HepG2 (cell line): ENCODE measurements at regions not wholly inside any gene's neighbourhood (a gene's known extent, or its start where the extent isn't known, plus 50 kb on each side); places are given as distances from the start of the nearest gene placed in this dataset.

Source experiments
- ATAC-seq: fragments of 200-7000 bp; cut with Tn5 transposase; 3 replicates; pipeline ENCODE4 v1.9.1; 2020; ENCODE audit warnings: mild to moderate bottlenecking, moderate library complexity
- BruUV-seq: library from RNA; stranded (reverse); fragments of 400-500 nt; replicated peaks from 2 replicates; lab custom pipeline; 2021; lab: Mats Ljungman, UMichigan
- CTCF ChIA-PET: fragments of 300-600 bp; formaldehyde crosslinking; extraction: SDS; loops from one replicate; lab custom pipeline; 2021; ENCODE audit warnings: low total read pairs, inconsistent platforms, low intra/inter-chr PET ratio; lab: Yijun Ruan, JAX
- POLR2A ChIA-PET: fragments of 350-600 bp; sonication (Branson Sonifier 250); formaldehyde crosslinking; loops from one replicate; lab custom pipeline; 2020; ENCODE audit warnings: antibody characterized with exemption, inconsistent platforms; lab: Yijun Ruan, JAX
- DNase-seq: peaks from one replicate; pipeline ENCODE4 v3.0.0-alpha.2; 2015; ENCODE audit warnings: low spot score
- FAIRE-seq: peaks from 3 replicates; lab custom pipeline; 2011; peaks lifted over from hg19 to GRCh38; lab: Jason Lieb, UNC
- H2AFZ ChIP-seq: one replicate; pipeline ENCODE4 v1.6.1; 2011; ENCODE audit warnings: low read length, inconsistent platforms
- H3K27ac ChIP-seq: fragments of 300-600 bp; 3 replicates; pipeline ENCODE4 v1.8.0; 2011; ENCODE audit warnings: mixed run types, mild to moderate bottlenecking, mixed read lengths, low read length, inconsistent platforms; ENCODE audit not compliant: insufficient read depth; ENCODE audit errors: extremely low read length
- H3K27me3 ChIP-seq, 2 experiments: fragments of 200-600 bp in 1 of 2; 2 replicates in 1 of 2; 3 replicates in 1 of 2; pipeline versions ENCODE4 v1.6.0 to v1.8.0; 2011; ENCODE audit warnings: low read length in 2 of 2, mild to moderate bottlenecking in 2 of 2, moderate library complexity in 2 of 2, inconsistent platforms in 1 of 2; ENCODE audit not compliant: insufficient read depth in 2 of 2, control insufficient read depth in 1 of 2
- H3K36me3 ChIP-seq, 2 experiments: fragments of 200-600 bp in 1 of 2; replicated peaks in 1 of 2; 2 replicates in 1 of 2; 3 replicates in 1 of 2; pipeline versions ENCODE4 v1.5.1 to v1.8.0; 2011; ENCODE audit warnings: low read length in 2 of 2, inconsistent platforms in 1 of 2; ENCODE audit not compliant: insufficient read depth in 2 of 2, control insufficient read depth in 1 of 2
- H3K4me1 ChIP-seq: 2 replicates; pipeline ENCODE4 v1.5.1; 2012; ENCODE audit warnings: low read length, inconsistent platforms; ENCODE audit not compliant: insufficient read depth
- H3K4me2 ChIP-seq: 2 replicates; pipeline ENCODE4 v1.6.0; 2011; ENCODE audit warnings: low read depth, low read length, inconsistent platforms
- H3K4me3 ChIP-seq, 3 experiments: fragments of 200-600 bp in 1 of 3; sonication (generic), shearing (Covaris generic) in 1 of 3; replicated peaks in 1 of 3; 2 replicates each; pipeline ENCODE4 v1.5.1; 2011 to 2016; ENCODE audit warnings: low read length in 3 of 3, inconsistent platforms in 2 of 3, low read depth in 2 of 3, mild to moderate bottlenecking in 2 of 3, control low read depth in 1 of 3, mixed read lengths in 1 of 3; ENCODE audit not compliant: insufficient read depth in 1 of 3
- H3K79me2 ChIP-seq: one replicate; pipeline ENCODE4 v1.6.1; 2011; ENCODE audit warnings: low read length, inconsistent platforms; ENCODE audit not compliant: insufficient read depth
- H3K9ac ChIP-seq: 2 replicates; pipeline ENCODE4 v1.6.0; 2011; ENCODE audit warnings: mild to moderate bottlenecking, low read depth, low read length, inconsistent platforms; ENCODE audit not compliant: insufficient read depth
- H3K9me3 ChIP-seq: 2 replicates; pipeline ENCODE4 v1.5.1; 2012; ENCODE audit warnings: mild to moderate bottlenecking, low read length
- H4K20me1 ChIP-seq: 2 replicates; pipeline ENCODE4 v1.6.0; 2011; ENCODE audit warnings: inconsistent platforms, mild to moderate bottlenecking, low read length, moderate library complexity; ENCODE audit not compliant: insufficient read depth
- CEBPB ChIP-seq: IDR thresholded peaks from 2 replicates; pipeline ENCODE4 v1.6.1; 2011; ENCODE audit warnings: low read depth, low read length, improper control_type of control experiment, borderline replicate concordance
- CEBPZ ChIP-seq: IDR thresholded peaks from 2 replicates; pipeline ENCODE4 v1.6.1; 2012; ENCODE audit warnings: low read length, improper control_type of control experiment
- DNMT3B ChIP-seq: conservative IDR thresholded peaks from 2 replicates; pipeline ENCODE4 v1.6.1; 2016; ENCODE audit warnings: missing biosample characterization, control low read depth
- DR1 ChIP-seq: sonication (generic); formaldehyde crosslinking; IDR thresholded peaks from 2 replicates; pipeline ENCODE4 v1.8.0; 2021; ENCODE audit warnings: mild to moderate bottlenecking, missing genetic modification reagents, inconsistent platforms
- IKZF5 ChIP-seq: IDR thresholded peaks from 2 replicates; pipeline ENCODE4 v1.6.1; 2018; ENCODE audit warnings: missing genetic modification reagents, mild to moderate bottlenecking, missing compliant biosample characterization
- KLF12 ChIP-seq: sonication (generic); formaldehyde crosslinking; IDR thresholded peaks from 2 replicates; pipeline ENCODE4 v1.4.0; 2020; ENCODE audit warnings: missing genetic modification reagents, borderline replicate concordance
- MBNL3 ChIP-seq: fragments of 250-450 bp; sonication (Bioruptor Pico); conservative IDR thresholded peaks from 2 replicates; pipeline ENCODE4 v1.8.0; 2022; ENCODE audit warnings: mild to moderate bottlenecking, inconsistent platforms
- MIXL1 ChIP-seq: IDR thresholded peaks from 2 replicates; pipeline ENCODE4 v1.6.1; 2016
- MLX ChIP-seq: IDR thresholded peaks from 2 replicates; pipeline ENCODE4 v1.6.1; 2016
- MXD1 ChIP-seq: sonication (generic); formaldehyde crosslinking; IDR thresholded peaks from 2 replicates; pipeline ENCODE4 v1.4.0; 2020; ENCODE audit warnings: mild to moderate bottlenecking, missing genetic modification reagents
- NKX3-1 ChIP-seq: sonication (generic); formaldehyde crosslinking; IDR thresholded peaks from 2 replicates; pipeline ENCODE4 v1.5.0; 2020; ENCODE audit warnings: missing genetic modification reagents
- PREB ChIP-seq: sonication (generic); formaldehyde crosslinking; IDR thresholded peaks from 2 replicates; pipeline ENCODE4 v1.4.0; 2020; ENCODE audit warnings: missing genetic modification reagents
- SPEN ChIP-seq: sonication (generic); formaldehyde crosslinking; IDR thresholded peaks from 2 replicates; pipeline ENCODE4 v1.5.1; 2020; ENCODE audit warnings: low read depth, mild to moderate bottlenecking, missing genetic modification reagents
- TAF1 ChIP-seq: sonication (generic); formaldehyde crosslinking; IDR thresholded peaks from 2 replicates; pipeline ENCODE4 v1.4.0; 2020; ENCODE audit warnings: missing genetic modification reagents
- TMF1 ChIP-seq: sonication (generic); formaldehyde crosslinking; IDR thresholded peaks from 2 replicates; pipeline ENCODE4 v1.8.1; 2022; ENCODE audit warnings: low read depth, missing genetic modification reagents
- TOE1 ChIP-seq: sonication (generic); formaldehyde crosslinking; IDR thresholded peaks from 2 replicates; pipeline ENCODE4 v1.4.0; 2020; ENCODE audit warnings: mild to moderate bottlenecking, missing genetic modification reagents
- ZNF101 ChIP-seq: sonication (generic); formaldehyde crosslinking; IDR thresholded peaks from 2 replicates; pipeline ENCODE4 v1.4.0; 2020; ENCODE audit warnings: mild to moderate bottlenecking, low read depth, missing genetic modification reagents, borderline replicate concordance
- ZNF12 ChIP-seq: sonication (generic); formaldehyde crosslinking; IDR thresholded peaks from 2 replicates; pipeline ENCODE4 v1.5.0; 2020; ENCODE audit warnings: missing genetic modification reagents
- ZNF121 ChIP-seq: sonication (generic); formaldehyde crosslinking; IDR thresholded peaks from 2 replicates; pipeline ENCODE4 v1.5.0; 2020; ENCODE audit warnings: mild to moderate bottlenecking, missing genetic modification reagents
- ZSCAN9 ChIP-seq: IDR thresholded peaks from 2 replicates; pipeline ENCODE4 v1.6.1; 2016; ENCODE audit warnings: borderline replicate concordance
- WGBS: methylation state at CpG from one replicate; pipeline ENCODE4 v1.1.6; 2017; ENCODE audit warnings: low lambda C conversion rate; 5-methylcytosine and 5-hydroxymethylcytosine counted together
- in situ Hi-C: cut with HindIII; loops from 2 replicates; pipeline ENCODE4 v1.10.0; 2017; ENCODE audit warnings: low pct_unique_long_range_greater_than_20kb; ENCODE audit not compliant: extremely low pct_ligation_motif_present
- intact Hi-C: fragments of 100-400 bp; cut with micrococcal nuclease; formaldehyde crosslinking; loops from one replicate; pipeline ENCODE4 v1.10.0; 2022; ENCODE audit not compliant: unreplicated experiment

- TF ChIP-seq TMF1, result no peak
- no peak for TF ChIP-seq ZSCAN9
- TF ChIP-seq ZNF12 (CRISPR knock-in tag), result no peak
- TF ChIP-seq ZNF101 (CRISPR knock-in tag), result no peak
- no peak for TF ChIP-seq KLF12 (CRISPR knock-in tag)
Observed at GRCh38 chr4:4675641-4676040, 133.8 kb upstream of the STX18 start (continued).

GRCh38 chr4:4675051-4675581 lies 133.3 kb upstream of the STX18 start:
- ChIA-PET CTCF (no interaction called here), POLR2A (no interaction called here)
- no peak for FAIRE-seq
- in situ Hi-C loops (no loop called here), intact Hi-C loops (no loop called here)
- no peak for ATAC-seq
- H3K4me1 ChIP-seq, result peaks cover 31% of the 10 kb centered on the region
- WGBS, result 89% methylated on average over 3 of the region's 3 CpGs
- no peaks in the 10 kb centered on the region; a peak in 1 of 5 replicates for H3K27me3 ChIP-seq
- no peak for DNase-seq
- no peak overlapping the region for H2AFZ ChIP-seq
- no peak overlapping the region for H3K4me3 ChIP-seq
- H3K9me3 ChIP-seq, result no peaks in the 10 kb centered on the region
- H3K79me2 ChIP-seq, result no peaks in the 10 kb centered on the region
- H3K9ac ChIP-seq, result no peak overlapping the region
- BruUV-seq, result no TSS peak
- H4K20me1 ChIP-seq, result no peaks in the 10 kb centered on the region
- H3K36me3 ChIP-seq, result no peaks in the 10 kb centered on the region
- no peak overlapping the region for H3K4me2 ChIP-seq
- no peak overlapping the region for H3K27ac ChIP-seq
- TF ChIP-seq MBNL3 (CRISPR knock-in tag) (no peak), MIXL1 (CRISPR knock-in tag) (no peak), MLX (CRISPR knock-in tag) (no peak), TOE1 (CRISPR knock-in tag) (no peak), NKX3-1 (no peak), SPEN (CRISPR knock-in tag) (no peak), IKZF5 (CRISPR knock-in tag) (no peak), PREB (CRISPR knock-in tag) (no peak), DR1 (CRISPR knock-in tag) (no peak), CEBPZ (no peak), TMF1 (no peak), CEBPB (no peak), ZNF121 (CRISPR knock-in tag) (no peak), TAF1 (no peak), MXD1 (CRISPR knock-in tag) (no peak), DNMT3B (CRISPR knock-in tag) (no peak)
